MM.1S (cell line): ENCODE measurements at regions not wholly inside any gene's neighbourhood (a gene's known extent, or its start where the extent isn't known, plus 50 kb on each side); places are given as distances from the start of the nearest gene placed in this dataset.

ENCODE experiments used
- DNase-seq: peaks from one replicate; pipeline ENCODE4 v3.0.0-alpha.2; 2015
- H2AFZ ChIP-seq: fragments of 300-600 bp; sonication (generic); 2 replicates; pipeline ENCODE4 v1.6.0; 2016; ENCODE audit warnings: antibody characterized with exemption, low read length
- H3F3A ChIP-seq: fragments of 300-600 bp; sonication (generic); 2 replicates; pipeline ENCODE4 v1.6.1; 2016; ENCODE audit warnings: mild to moderate bottlenecking, antibody characterized with exemption, low read length, moderate library complexity, mixed read lengths; ENCODE audit not compliant: insufficient read depth
- H3K27ac ChIP-seq: fragments of 300-600 bp; sonication (generic); 2 replicates; pipeline ENCODE4 v1.5.1; 2016; ENCODE audit warnings: mild to moderate bottlenecking, low read length
- H3K27me3 ChIP-seq: fragments of 300-600 bp; sonication (generic); replicated peaks from 2 replicates; pipeline ENCODE4 v1.6.0; 2016; ENCODE audit warnings: low read length; ENCODE audit not compliant: insufficient read depth
- H3K36me3 ChIP-seq: fragments of 300-600 bp; sonication (generic); replicated peaks from 2 replicates; pipeline ENCODE4 v1.6.1; 2016; ENCODE audit warnings: mild to moderate bottlenecking, low read length, mixed read lengths; ENCODE audit not compliant: insufficient read depth
- H3K4me1 ChIP-seq: fragments of 300-600 bp; sonication (generic); 2 replicates; pipeline ENCODE4 v1.6.1; 2016; ENCODE audit warnings: low read length, mixed read lengths
- H3K4me2 ChIP-seq: fragments of 300-600 bp; sonication (generic); 2 replicates; pipeline ENCODE4 v1.6.0; 2016; ENCODE audit warnings: low read depth, low read length
- H3K4me3 ChIP-seq: fragments of 300-600 bp; sonication (generic); 2 replicates; pipeline ENCODE4 v1.5.1; 2016; ENCODE audit warnings: low read length, mixed read lengths
- H3K79me2 ChIP-seq: fragments of 300-600 bp; sonication (generic); 2 replicates; pipeline ENCODE4 v1.6.1; 2016; ENCODE audit warnings: mixed run types, low read length, mixed read lengths
- H3K9ac ChIP-seq: fragments of 300-600 bp; sonication (generic); 2 replicates; pipeline ENCODE4 v1.6.1; 2016; ENCODE audit warnings: low read length, mixed read lengths
- H3K9me2 ChIP-seq: fragments of 300-600 bp; sonication (generic); replicated peaks from 2 replicates; pipeline ENCODE4 v1.6.1; 2016; ENCODE audit warnings: mild to moderate bottlenecking, low read length, mixed read lengths; ENCODE audit not compliant: insufficient read depth
- H3K9me3 ChIP-seq: fragments of 300-600 bp; sonication (generic); replicated peaks from 2 replicates; pipeline ENCODE4 v1.6.1; 2016; ENCODE audit warnings: mild to moderate bottlenecking, low read length, mixed read lengths; ENCODE audit not compliant: insufficient read depth
- H4K20me1 ChIP-seq: fragments of 300-600 bp; sonication (generic); 2 replicates; pipeline ENCODE4 v1.6.1; 2016; ENCODE audit warnings: mild to moderate bottlenecking, low read length, moderate library complexity, mixed read lengths; ENCODE audit not compliant: insufficient read depth
- EZH2 ChIP-seq: fragments of 300-600 bp; sonication (generic); optimal IDR thresholded peaks from 2 replicates; pipeline ENCODE3; 2017; ENCODE audit warnings: low read depth, mild to moderate bottlenecking, antibody characterized with exemption, low read length, mixed read lengths
- EZH2phosphoT487 ChIP-seq: fragments of 300-600 bp; sonication (generic); IDR thresholded peaks from 2 replicates; pipeline ENCODE4 v1.6.1; 2018; ENCODE audit warnings: antibody characterized with exemption, low read length
- TF ChIP-seq, protein P1 (sequence below): fragments of 300-600 bp; sonication (generic); IDR thresholded peaks from 2 replicates; pipeline ENCODE4 v1.5.1; 2016; ENCODE audit warnings: antibody characterized with exemption, low read length, mixed read lengths

DNA sequence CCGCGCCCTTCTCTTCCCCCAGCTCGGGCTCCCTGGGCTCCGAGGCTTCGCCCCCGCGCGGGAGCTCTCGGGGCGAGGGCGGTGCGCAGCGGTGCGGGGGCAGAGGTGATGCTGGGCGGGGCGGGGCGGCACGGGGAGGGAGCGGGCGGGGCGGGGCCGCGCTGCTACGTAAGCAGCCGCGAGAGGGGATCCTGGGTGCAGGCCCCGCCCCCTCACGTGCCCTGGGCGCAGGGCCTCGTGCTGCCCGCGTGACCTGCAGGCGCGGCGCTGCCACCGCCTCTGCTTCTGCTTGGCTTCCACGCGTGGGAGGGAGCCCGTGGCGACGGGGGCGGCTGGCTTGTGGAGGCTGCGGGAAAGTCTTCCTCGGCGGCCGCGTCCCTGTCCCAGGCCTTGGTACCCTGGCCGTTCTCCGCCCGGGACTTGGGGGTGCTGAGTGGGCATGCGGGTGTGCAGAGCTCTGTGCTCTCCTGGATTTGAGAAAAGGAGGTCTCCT, 132.6 kb upstream of the HSD17B12 start:
- H3K27ac ChIP-seq, result no peak overlapping the region
- H3K9me3 ChIP-seq, result no peaks in the 10 kb centered on the region
- H2AFZ ChIP-seq, result no peak overlapping the region
- H3K36me3 ChIP-seq, result no peaks in the 10 kb centered on the region
- no peak overlapping the region for H3K4me2 ChIP-seq
- TF ChIP-seq EZH2, result no peak
- TF ChIP-seq, protein P1, sequence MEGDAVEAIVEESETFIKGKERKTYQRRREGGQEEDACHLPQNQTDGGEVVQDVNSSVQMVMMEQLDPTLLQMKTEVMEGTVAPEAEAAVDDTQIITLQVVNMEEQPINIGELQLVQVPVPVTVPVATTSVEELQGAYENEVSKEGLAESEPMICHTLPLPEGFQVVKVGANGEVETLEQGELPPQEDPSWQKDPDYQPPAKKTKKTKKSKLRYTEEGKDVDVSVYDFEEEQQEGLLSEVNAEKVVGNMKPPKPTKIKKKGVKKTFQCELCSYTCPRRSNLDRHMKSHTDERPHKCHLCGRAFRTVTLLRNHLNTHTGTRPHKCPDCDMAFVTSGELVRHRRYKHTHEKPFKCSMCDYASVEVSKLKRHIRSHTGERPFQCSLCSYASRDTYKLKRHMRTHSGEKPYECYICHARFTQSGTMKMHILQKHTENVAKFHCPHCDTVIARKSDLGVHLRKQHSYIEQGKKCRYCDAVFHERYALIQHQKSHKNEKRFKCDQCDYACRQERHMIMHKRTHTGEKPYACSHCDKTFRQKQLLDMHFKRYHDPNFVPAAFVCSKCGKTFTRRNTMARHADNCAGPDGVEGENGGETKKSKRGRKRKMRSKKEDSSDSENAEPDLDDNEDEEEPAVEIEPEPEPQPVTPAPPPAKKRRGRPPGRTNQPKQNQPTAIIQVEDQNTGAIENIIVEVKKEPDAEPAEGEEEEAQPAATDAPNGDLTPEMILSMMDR, result no peak
- H3K9me2 ChIP-seq, result no peaks in the 10 kb centered on the region
- H3K4me3 ChIP-seq, result no peak overlapping the region
- H3K9ac ChIP-seq, result no peak overlapping the region
- H3K4me1 ChIP-seq, result no peaks in the 10 kb centered on the region
- DNase-seq, result no peak
- H3K27me3 ChIP-seq, result no peaks in the 10 kb centered on the region
- H4K20me1 ChIP-seq, result no peaks in the 10 kb centered on the region
- no peaks in the 10 kb centered on the region for H3F3A ChIP-seq
- H3K79me2 ChIP-seq, result no peaks in the 10 kb centered on the region

DNA sequence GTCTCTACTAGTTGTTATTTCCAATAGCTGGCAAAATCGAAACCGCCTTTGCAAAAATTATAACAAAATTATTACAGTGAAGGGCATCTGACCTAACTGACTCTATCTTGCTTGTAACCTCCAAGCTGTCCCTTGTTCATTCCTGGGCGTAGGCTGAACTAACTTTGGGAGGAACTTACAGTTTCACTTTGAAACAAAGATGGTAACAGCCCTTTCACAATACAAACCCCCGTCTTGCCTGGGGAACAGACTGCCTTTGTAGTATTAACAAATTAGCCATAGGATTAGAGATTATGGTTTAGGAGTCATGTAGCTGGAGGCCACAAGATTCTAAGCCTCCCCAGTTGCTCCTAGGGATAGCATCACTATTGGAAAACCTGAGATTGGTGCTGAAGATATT, 131.6 kb upstream of the HSD17B12 start:
- H3K36me3 ChIP-seq, result no peaks in the 10 kb centered on the region
- no peak for TF ChIP-seq EZH2phosphoT487
- TF ChIP-seq, protein P1, result no peak
- no peak for TF ChIP-seq EZH2
- no peaks in the 10 kb centered on the region for H3K9me3 ChIP-seq
- 0 out of 2 replicates have a peak overlapping the region, but pooled peaks have one; percentile 18 for H3K4me2 ChIP-seq
- no peaks in the 10 kb centered on the region for H3K27me3 ChIP-seq
- H3K9me2 ChIP-seq, result no peaks in the 10 kb centered on the region
- no peak overlapping the region for H3K4me3 ChIP-seq
- H2AFZ ChIP-seq, result 0 out of 2 replicates have a peak overlapping the region, but pooled peaks have one; percentile 23
- no peak overlapping the region for H3K27ac ChIP-seq
- DNase-seq, result no peak
- no peaks in the 10 kb centered on the region for H3K4me1 ChIP-seq
- no peak overlapping the region for H3K9ac ChIP-seq
- no peaks in the 10 kb centered on the region for H3F3A ChIP-seq
- no peaks in the 10 kb centered on the region for H4K20me1 ChIP-seq
- no peaks in the 10 kb centered on the region for H3K79me2 ChIP-seq

DNA sequence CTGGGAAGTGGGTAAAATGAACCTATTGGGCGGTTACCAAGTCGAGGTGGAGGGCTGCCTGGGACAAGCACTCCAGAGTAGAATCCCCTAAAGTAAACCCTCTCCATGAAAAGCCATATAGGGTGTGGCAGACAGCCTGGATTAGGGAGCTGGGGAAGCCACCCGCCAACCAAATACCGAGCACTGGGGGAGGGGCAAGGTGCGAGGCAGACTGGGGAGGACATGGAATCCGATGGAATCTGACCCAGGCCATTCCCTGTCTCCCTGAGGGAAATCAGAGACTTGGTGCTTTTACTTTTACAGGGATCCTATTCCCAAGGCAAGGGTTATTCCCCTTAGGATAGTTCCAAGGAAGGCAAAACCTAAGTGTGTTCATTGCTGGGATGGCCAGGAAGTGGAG, 130.9 kb upstream of the HSD17B12 start:
- no peaks in the 10 kb centered on the region for H3K4me1 ChIP-seq
- no peaks in the 10 kb centered on the region for H3K79me2 ChIP-seq
- no peak overlapping the region for H3K4me3 ChIP-seq
- no peaks in the 10 kb centered on the region for H3K9me3 ChIP-seq
- no peak overlapping the region for H3K27ac ChIP-seq
- H3K9me2 ChIP-seq, result no peaks in the 10 kb centered on the region
- no peaks in the 10 kb centered on the region for H4K20me1 ChIP-seq
- no peaks in the 10 kb centered on the region for H3K36me3 ChIP-seq
- no peak overlapping the region for H2AFZ ChIP-seq
- DNase-seq, result no peak
- no peaks in the 10 kb centered on the region for H3F3A ChIP-seq
- H3K4me2 ChIP-seq, result no peak overlapping the region
- TF ChIP-seq EZH2phosphoT487 (no peak), EZH2 (no peak)
- TF ChIP-seq, protein P1, result no peak
- H3K27me3 ChIP-seq, result no peaks in the 10 kb centered on the region
- H3K9ac ChIP-seq, result no peak overlapping the region
